Activated CD8-positive, alpha-beta T cell treated with anti-CD3 and anti-CD28 coated beads for 36 hours (primary cell): ENCODE measurements at regions not wholly inside any gene's neighbourhood (a gene's known extent, or its start where the extent isn't known, plus 50 kb on each side); places are given as distances from the start of the nearest gene placed in this dataset.

ENCODE experiments used
- ATAC-seq: fragments of 200-7000 bp; cut with Tn5 transposase; one replicate; pipeline ENCODE4 v1.10.0; 2021; ENCODE audit warnings: mild to moderate bottlenecking, moderate library complexity
- CTCF ChIA-PET: fragments of 350-600 bp; sonication (Branson Sonifier 250); formaldehyde crosslinking; loops from one replicate; lab custom pipeline; 2021; ENCODE audit warnings: antibody characterized with exemption; lab: Charles Lee
- POLR2A ChIA-PET: fragments of 350-600 bp; sonication (Branson Sonifier 250); formaldehyde crosslinking; loops from one replicate; lab custom pipeline; 2021; ENCODE audit warnings: antibody characterized with exemption; lab: Charles Lee
- DNase-seq: peaks from one replicate; pipeline ENCODE4 v3.0.0-alpha.2; 2020
- H3K27ac Mint-ChIP-seq: one replicate; pipeline ENCODE4 v1.8.0; 2021; ENCODE audit warnings: mild to moderate bottlenecking, mixed read lengths
- H3K27me3 Mint-ChIP-seq: one replicate; pipeline ENCODE4 v1.8.0; 2021; ENCODE audit warnings: mixed read lengths
- H3K36me3 Mint-ChIP-seq: one replicate; pipeline ENCODE4 v1.8.0; 2021; ENCODE audit warnings: low read depth, mixed read lengths
- H3K4me1 Mint-ChIP-seq: one replicate; pipeline ENCODE4 v1.8.0; 2021; ENCODE audit warnings: low read depth, mixed read lengths
- H3K4me3 Mint-ChIP-seq: one replicate; pipeline ENCODE4 v1.8.0; 2021; ENCODE audit warnings: mild to moderate bottlenecking, moderate library complexity, mixed read lengths
- H3K9me3 Mint-ChIP-seq: one replicate; pipeline ENCODE4 v1.8.0; 2021; ENCODE audit warnings: mixed read lengths
- intact Hi-C: fragments of 100-400 bp; cut with micrococcal nuclease; formaldehyde crosslinking; loops from one replicate; pipeline ENCODE4 v1.10.0; 2022
- TF ChIP-seq, protein P1 (sequence below): fragments of 200-600 bp; IDR thresholded peaks from one replicate; pipeline ENCODE4 v1.8.0; 2022; ENCODE audit warnings: antibody characterized with exemption, mild to moderate bottlenecking

DNA sequence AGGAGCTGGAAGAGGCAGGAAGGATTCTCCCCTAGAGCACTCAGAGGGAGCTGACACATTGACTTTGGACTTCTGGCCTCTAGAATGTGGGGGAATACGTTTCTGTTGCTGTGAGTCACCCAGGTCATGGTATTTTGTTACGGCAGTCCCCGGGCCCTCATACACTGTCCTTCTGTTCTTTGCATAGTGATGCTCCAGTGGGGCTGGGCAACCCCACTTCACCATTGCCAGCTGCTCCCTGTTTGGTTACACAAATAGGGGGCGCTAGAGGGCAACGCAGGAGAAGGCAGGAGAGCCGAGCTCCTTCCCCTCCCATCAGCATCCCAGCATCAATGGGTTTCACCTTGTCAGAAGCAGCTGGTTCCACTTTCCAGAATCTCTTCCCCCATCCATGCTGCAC lies 257.7 kb upstream of the FOXF1 start:
- H3K4me1 Mint-ChIP-seq = no peaks in the 10 kb centered on the region
- DNase-seq = peak; percentile 16
- H3K9me3 Mint-ChIP-seq = peaks cover 4% of the 10 kb centered on the region

DNA sequence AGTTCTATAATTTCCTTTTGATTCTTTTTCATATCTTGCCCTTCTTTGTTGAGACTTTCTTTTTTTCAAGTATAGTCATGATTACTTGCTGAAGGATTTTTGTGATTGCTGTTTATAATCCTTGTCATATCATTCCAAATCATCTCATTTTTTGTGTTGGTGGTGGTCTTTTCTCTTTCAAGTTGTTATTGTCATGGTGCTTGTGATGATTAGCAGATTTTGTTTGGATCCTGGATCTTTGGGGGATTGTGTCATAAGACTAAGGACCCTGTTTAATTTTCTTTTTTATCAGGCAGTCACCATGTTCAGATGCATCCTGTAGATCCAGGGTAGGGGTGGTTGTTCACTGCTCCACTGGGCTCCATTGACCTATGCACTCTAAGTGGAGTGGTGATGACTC lies 254.4 kb upstream of the FOXF1 start:
- Mint-ChIP-seq H3K9me3 (peaks cover 4% of the 10 kb centered on the region), H3K4me1 (no peaks in the 10 kb centered on the region), H3K4me3 (no peak overlapping the region), H3K27me3 (peaks cover 7% of the 10 kb centered on the region), H3K36me3 (no peaks in the 10 kb centered on the region), H3K27ac (no peak overlapping the region)
- intact Hi-C loops = no loop called here
- ChIA-PET CTCF (no interaction called here), POLR2A (interaction anchor here (0.8 kb wide), 1 partner anchor 44 kb away, joined by 4 read pairs; no protein-coding TSS in a partner anchor)
- ATAC-seq = no peak
- no peak for DNase-seq
- TF ChIP-seq, protein P1, sequence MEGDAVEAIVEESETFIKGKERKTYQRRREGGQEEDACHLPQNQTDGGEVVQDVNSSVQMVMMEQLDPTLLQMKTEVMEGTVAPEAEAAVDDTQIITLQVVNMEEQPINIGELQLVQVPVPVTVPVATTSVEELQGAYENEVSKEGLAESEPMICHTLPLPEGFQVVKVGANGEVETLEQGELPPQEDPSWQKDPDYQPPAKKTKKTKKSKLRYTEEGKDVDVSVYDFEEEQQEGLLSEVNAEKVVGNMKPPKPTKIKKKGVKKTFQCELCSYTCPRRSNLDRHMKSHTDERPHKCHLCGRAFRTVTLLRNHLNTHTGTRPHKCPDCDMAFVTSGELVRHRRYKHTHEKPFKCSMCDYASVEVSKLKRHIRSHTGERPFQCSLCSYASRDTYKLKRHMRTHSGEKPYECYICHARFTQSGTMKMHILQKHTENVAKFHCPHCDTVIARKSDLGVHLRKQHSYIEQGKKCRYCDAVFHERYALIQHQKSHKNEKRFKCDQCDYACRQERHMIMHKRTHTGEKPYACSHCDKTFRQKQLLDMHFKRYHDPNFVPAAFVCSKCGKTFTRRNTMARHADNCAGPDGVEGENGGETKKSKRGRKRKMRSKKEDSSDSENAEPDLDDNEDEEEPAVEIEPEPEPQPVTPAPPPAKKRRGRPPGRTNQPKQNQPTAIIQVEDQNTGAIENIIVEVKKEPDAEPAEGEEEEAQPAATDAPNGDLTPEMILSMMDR = no peak

More for the DNA sequence above, 257.7 kb upstream of the FOXF1 start:
- Mint-ChIP-seq H3K27ac (no peak overlapping the region), H3K4me3 (no peak overlapping the region), H3K36me3 (no peaks in the 10 kb centered on the region), H3K27me3 (peaks cover 1% of the 10 kb centered on the region)
- intact Hi-C loops = no loop called here
- ChIA-PET CTCF (interaction anchor here (0.6 to 0.9 kb wide), 2 partner anchors 266 to 271 kb away, joined by 3 read pairs; no protein-coding TSS in a partner anchor), POLR2A (no interaction called here)
- TF ChIP-seq, protein P1 = peak; percentile 15
- no peak for ATAC-seq

DNA sequence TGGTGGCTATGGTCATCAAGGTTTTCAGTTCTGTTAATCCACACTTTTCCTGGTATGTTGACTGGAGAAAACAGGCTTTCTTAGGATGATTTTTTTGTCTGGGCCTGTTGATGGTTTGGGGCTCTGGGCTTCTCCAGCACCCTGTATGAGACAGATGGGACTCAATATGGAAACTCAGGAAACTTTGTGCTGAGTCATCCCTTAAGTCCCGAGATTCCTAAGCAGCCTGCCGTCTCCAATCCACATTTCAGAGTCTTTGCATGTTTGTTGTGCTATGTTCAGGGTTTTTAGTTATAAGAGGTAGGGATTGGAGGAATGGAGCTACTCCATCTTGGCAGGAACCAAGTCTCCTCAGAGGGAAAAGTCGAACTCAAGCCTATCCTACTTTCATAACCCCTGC lies 253.3 kb upstream of the FOXF1 start:
- Mint-ChIP-seq H3K27me3 (peaks cover 10% of the 10 kb centered on the region), H3K4me1 (no peaks in the 10 kb centered on the region), H3K36me3 (no peaks in the 10 kb centered on the region), H3K27ac (no peak overlapping the region), H3K4me3 (no peak overlapping the region), H3K9me3 (peaks cover 6% of the 10 kb centered on the region)
- ChIA-PET CTCF (no interaction called here), POLR2A (no interaction called here)
- ATAC-seq (no peak), DNase-seq (no peak)
- TF ChIP-seq, protein P1 = no peak
- intact Hi-C loops = no loop called here

DNA sequence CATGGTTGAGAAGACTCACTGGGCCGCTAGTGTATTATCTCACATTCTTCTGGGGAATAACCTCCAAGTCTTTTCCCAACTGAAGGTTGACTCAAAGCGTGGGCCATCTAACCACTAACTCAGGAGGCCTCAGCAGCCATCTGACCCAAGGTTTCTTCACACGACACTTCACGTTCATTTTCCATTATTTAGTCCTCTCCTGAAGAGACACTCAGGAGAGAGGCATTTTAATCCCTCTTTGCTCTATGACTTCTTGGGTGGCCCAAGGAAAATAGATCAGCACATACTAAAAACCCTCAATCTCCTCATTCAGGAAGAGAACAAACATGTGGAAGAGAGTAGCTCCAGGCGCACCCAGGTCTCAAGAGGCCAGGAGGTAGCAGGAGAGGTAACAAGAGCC lies 252.8 kb upstream of the FOXF1 start:
- CTCF ChIA-PET = no interaction called here
- intact Hi-C loops = no loop called here

DNA sequence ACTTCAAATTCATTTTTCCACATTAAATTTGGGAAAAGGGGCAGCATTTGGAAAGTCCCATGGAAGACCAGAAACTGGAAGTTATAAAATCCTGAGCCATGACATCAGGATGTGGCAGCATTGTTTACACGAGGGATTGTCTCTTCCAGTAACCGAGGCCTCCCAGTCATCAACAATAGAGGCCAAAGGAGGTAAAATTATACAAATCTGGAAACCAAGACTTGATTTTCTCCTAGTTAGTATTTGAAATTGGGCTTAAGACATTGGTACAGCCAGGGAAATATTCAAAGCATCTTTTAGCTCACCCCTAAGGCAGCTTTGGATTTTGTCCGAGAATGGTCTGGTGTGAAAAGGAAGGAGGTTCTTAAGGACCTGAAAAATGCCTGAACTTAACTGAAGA lies 251.6 kb upstream of the FOXF1 start:
- Mint-ChIP-seq H3K4me3 (no peak overlapping the region), H3K27ac (no peak overlapping the region), H3K4me1 (no peaks in the 10 kb centered on the region), H3K27me3 (peaks cover 8% of the 10 kb centered on the region), H3K9me3 (peaks cover 6% of the 10 kb centered on the region), H3K36me3 (no peaks in the 10 kb centered on the region)
- intact Hi-C loops = no loop called here
- POLR2A ChIA-PET = no interaction called here
- CTCF ChIA-PET = no interaction called here
- TF ChIP-seq, protein P1 = no peak
- ATAC-seq = no peak
- no peak for DNase-seq

More for the DNA sequence above, 252.8 kb upstream of the FOXF1 start:
- H3K4me1 Mint-ChIP-seq = no peaks in the 10 kb centered on the region
- no peaks in the 10 kb centered on the region for H3K36me3 Mint-ChIP-seq
- H3K9me3 Mint-ChIP-seq = peaks cover 6% of the 10 kb centered on the region
- TF ChIP-seq, protein P1 = no peak
- ATAC-seq (no peak), DNase-seq (no peak)
- peaks cover 10% of the 10 kb centered on the region for H3K27me3 Mint-ChIP-seq
- no peak overlapping the region for H3K4me3 Mint-ChIP-seq
- H3K27ac Mint-ChIP-seq = no peak overlapping the region
- POLR2A ChIA-PET = interaction anchor here (0.6 kb wide), 1 partner anchor 118 kb away, joined by 3 read pairs; no protein-coding TSS in a partner anchor
